SK-N-DZ (cell line): ENCODE measurements at regions not wholly inside any gene's neighbourhood (a gene's known extent, or its start where the extent isn't known, plus 50 kb on each side); places are given as distances from the start of the nearest gene placed in this dataset.
A peak's percentile ranks its signal among the peaks of the same experiment; 100 is the strongest.
"Not testable (repeated sequence)": the region's sequence is repeated elsewhere in the genome, so short reads cannot be mapped to it uniquely, and the experiment has no call there.

Source experiments
- DNase-seq: peaks from one replicate; pipeline ENCODE4 v3.0.0-alpha.2; 2015; ENCODE audit warnings: low spot score

DNA sequence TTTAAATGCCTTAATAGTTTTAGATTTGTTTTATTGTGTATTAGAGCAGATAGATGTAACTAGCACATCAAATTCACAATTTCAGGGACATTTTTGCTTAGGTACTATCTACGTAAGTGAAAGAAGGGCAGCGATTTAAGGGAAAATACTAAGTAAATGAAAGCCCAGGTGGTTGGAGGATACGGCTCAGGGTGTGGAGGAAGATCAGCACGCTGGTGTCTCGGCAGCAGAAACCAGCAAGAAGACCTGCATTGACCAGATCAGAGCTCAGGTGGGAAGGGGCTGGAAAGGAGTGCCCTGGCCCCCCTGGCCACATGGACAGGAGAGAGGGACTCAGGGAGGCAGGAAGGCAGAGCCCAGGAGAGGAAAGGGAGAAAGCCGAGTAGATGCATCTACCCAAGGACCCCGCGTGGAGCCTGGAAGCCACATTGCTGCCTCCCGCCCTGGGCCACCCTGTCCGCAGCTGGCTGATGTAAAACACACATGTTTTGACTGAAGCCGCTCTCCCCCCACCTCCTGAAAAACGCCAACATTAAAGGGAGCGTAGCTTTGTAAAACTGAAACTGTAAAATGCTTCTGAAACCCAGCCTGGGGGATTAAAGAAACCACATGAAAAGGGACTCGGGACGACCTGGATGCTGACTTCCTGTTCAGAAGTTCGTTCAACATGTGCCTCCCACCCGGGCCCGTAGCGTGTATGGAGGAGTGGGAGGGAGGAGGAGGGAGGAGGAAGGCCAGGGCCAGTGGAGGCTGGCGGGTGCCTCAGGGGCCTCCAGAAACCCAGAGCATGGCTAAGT, 72.6 kb upstream of the TARDBP start:
- DNase-seq = no peak

DNA sequence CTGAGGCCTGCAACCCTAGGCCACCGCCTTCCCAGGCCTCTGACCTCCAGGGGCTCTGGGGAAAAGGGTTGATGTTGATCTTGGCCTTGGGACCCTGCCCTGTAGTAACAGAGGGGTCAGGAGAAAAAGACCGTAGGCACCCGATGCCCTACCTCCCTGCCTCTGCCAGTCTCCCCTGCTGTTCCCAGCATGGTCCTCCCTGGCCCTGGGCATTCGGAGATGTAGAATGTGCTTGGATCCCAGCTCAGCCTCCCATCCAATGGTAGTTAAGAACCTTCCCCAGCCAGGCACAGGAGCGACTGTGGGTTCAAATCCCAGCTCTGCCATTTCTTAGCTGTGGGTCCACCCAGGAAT, 72.0 kb upstream of the TARDBP start:
- DNase-seq = no peak

DNA sequence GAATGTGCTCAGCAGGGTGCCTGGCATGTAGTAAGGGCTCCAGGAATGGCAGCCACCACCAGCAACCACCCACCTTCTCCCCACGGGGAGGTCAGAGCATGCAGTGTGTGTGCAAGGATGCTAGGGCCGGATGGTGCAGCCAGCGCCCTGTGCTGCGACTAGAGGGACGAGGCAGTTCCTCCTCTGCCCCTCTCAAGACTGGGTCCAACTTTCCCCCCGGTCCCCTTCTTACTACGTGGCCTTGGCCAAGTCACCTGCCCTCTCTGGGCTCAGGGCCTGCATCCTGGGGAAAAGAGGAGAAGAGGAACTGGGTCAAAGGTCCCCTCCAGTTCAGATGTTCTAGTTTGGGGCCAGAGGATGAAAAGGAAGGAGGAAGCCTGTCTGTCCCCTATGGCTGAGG, 71.6 kb upstream of the TARDBP start:
- no peak for DNase-seq

DNA sequence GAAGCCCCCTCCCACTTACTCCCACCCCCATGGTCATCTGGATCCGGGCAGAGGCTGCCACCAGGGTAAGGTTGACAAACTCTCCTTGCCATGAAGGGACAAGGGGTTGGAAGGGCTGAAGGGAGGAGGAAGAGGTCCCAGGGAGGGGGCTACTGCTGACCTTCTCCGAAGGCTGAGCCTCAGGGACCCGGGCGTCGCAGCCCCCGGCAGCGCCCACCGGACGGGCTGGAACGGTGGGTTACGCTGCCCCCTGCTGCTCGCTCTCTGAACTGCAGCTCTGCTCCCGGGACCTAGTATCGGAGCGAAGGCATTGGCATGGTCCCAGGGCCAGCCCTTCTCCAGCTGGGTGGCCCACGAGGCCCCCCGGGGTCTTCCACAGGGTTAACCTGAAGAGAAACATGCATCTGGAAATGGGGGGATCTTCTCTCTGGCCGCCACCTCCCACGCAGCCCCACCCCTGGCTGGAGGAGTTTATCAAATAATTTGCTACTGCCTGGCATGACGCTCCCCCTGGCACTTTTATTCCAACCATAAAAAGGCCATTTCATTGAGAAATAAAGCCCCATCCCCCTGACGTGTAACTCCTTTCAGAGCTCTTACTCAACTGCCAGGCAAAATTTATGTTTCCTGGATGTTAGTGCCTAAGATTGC, 70.4 kb upstream of the TARDBP start:
- DNase-seq = no peak

DNA sequence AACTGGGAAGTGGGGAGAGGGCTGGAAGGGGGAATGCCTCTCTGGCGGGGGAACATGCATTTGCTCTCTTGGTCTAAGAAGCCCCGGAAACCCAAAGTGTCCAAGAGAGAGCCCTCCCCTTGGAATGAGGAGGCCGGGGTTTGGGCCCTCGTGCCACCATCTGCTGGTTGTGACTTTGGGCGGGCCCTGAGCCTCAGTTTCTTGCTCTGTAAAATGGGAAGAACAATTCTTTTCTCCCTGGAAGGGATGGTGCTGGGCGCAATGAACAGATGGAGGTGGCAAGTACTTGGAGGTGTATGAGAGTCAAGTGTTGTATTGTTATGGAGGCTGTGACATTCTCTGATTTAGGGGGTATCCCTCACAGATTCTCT, 69.9 kb upstream of the TARDBP start:
- DNase-seq = no peak

DNA sequence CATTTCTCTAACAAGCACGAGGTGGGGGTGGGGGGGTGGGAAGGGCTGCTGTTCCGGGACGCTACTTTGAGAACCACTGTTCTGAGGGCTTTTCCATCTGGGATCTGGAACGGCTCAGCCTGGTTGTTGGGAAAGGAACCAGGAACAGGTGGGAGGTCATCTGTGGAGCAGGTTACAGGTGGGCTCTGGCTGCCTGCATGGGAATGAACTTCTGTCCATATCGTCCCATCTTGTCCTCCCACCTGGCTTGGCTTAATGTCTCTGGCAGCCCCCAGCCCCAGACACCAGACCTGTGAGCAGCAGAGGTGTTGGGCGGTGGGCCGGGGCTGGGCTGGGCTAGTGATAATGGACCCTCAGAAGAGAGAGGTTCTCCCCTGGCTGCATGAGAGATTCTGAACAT, 69.4 kb upstream of the TARDBP start:
- no peak for DNase-seq

DNA sequence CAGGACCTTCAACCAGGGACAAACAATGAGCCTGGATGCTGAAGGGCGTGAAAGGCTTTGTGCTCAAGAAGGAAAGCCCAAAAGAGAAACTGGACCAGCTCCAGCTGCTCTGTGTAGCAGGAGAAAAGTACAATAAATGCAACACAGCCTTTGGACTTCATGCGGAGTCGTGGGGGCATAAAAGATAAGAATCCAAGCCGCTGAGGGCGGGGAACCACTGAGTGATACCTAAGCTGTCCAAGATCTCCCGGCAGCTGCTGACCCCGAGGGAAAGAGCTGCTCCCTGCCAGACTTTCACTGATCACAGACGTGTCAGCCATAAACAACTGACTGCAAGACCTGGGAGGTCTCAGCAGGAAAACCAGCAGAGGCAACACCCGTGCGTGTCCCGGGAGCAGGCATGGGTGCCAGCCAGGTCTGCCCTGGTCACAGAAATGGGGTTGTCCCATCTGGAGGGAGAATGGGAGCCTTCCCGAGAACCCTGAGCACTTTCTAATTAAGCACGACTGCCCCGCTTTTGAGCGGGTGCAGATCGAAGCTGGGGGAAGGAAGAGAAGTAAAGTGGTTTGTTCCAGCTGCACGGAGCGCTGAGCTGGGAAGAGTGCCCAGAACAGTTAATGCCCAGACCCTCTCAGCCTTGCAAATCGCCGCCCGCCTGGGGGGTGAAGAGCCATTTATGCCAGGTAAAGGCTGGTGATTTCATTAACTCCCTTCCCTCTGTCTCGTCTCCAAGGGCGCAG, 68.3 kb upstream of the TARDBP start:
- no peak for DNase-seq

DNA sequence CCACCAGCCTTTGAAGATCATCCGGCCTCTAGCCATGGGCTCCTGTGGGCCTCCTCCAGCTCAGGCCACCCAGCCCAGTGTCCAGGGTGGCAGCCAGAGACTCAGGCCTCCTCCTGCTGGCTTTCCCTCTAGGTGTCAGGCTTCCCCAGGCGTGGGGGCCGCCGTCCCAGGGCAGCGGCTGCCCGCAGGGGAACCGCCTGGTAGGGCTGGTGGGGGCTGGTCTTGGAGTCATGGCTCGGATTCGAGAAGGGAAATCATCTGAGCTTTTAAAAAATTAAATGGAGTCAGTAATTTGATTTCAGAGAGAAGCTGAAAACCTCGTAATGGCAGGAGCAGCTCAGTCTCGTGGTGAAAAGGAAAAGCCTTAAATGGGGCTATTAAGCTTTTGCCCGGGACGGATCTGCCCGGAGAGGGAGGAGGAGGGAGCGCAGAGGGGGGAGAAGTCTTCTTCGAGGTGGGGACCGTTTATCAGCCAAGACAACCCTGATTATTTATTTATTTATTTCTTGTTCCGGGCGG, 66.4 kb upstream of the TARDBP start:
- peak; percentile 81 for DNase-seq

DNA sequence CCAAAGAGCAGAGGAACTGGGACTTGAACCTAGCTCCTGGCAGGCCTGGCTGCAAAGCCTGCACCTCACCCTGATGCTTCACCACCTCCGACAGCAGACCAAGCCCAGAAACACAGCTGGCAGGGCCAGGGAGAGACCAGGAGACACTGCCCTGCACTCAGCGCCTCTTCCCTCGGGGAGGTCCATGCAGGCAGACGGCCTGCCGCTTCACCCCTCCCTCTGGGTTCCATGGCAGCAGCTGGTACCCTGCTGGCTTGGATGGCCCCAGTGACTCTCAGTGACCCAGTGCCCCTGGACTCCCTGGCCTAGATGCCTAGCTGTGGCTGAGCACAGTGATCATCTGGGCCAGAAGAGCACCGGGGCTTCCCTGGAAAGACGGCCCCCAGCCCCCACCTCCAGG, 65.3 kb upstream of the TARDBP start:
- DNase-seq = no peak

DNA sequence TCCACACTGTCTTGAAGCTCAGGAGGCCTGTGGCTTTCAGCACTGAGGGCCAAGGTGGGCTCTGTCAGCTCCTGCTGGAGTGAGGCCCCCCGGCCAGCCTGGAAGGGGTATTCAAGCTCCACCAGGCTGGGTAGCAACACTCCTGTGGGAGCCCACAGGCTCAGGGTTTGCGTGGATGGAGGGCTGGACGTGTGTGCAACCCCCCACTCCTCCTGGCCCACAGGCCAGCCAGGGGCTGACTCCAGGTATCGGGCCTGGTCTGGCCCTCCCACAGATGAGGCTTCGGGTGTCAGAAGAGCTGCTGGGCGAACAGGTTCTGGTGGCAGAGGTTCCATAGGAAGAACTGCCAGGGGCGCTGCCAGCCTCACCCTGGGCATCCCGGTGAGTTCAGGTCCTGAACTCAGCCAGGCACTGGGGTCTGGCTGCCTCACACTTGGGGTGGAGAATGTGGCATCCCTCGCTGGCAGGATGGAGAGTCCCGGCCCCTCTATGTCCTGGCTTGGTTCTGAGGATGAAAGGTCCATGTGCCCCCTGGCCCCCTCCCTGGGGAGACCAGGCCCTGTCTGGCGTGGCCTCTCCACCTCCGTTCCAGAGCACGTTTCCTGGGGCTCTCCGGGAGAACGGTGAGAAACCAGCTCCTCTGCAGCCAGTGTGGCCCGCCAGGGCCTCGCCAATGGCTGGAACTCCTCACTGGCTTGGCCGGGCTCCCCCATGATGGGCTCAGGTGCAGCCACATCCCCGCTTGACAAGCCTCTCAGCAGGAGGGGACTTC, 64.6 kb upstream of the TARDBP start:
- DNase-seq = no peak

DNA sequence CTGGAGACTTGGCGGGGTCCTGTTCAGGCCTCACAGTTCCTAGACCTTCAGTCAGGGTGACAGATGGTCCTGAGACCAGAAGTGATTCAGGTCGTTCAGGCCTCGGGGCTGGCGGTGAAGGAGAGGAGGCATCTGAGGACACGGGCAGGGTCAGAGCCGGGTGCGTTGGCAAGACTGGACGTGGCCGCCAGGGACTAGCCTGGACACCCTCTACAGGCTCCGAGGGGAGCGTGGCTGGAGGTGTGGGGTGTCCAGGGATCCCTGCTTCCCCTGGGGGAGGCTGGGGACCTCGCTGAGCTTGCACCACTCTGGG, 64.0 kb upstream of the TARDBP start:
- no peak for DNase-seq

DNA sequence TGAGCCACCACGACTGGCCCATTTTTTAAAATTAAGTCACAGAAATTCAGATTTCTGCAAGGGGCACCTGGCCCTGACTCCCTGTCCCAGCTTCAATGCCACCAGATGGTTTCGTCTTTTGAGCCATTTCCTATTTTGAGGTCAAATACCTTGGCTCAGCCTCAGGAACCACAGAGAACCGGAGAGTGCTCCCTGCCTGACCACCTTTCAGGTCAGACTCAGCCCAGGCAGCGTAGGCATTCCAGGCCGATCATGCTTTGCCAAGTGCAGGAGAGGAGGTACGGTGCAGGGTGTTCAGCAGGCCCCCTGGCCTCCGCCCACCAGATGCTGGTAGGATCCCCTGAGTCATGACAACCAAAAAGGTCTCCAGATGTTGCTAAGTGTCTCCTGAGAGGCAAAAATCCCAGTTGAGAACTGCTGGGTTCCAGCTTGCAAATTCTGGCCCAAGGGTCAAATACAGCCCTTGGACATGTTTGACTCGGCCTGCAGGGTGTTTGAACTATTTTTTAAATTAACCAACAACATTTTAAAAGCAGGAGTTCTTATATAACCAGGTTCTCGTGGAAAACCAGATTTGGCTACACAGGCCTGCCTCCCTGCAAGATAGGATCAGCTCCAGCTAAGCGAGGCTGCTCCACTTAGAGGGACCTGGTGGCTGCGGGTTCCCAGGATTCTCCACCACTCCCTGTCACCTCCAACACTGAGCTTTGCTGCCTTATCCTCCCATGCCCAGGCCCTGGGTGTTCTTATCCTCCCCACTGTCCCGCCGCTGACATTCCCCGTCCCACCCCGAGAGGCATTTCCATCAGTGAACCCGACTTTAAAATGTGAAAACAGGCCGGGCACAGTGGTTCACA, 61.9 kb upstream of the TARDBP start:
- DNase-seq = no peak

DNA sequence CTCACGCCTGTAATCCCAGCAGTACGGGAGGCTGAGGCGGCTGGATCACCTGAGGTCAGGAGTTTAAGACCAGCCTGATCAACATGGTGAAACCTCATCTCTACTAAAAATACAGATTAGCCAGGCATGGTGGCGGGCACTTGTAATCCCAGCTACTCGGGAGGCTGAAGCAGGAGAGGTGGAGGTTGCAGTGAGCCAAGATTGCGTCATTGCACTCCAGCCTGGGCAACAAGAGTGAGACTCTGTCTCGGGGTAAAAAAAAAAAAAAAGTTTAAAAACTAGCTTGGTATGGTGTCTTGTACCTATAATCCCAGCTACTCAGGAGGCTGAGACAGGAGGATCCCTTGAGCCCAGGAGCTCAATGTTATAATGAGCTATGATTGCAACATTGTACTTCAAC, 61.2 kb upstream of the TARDBP start:
- DNase-seq = not testable (repeated sequence)

DNA sequence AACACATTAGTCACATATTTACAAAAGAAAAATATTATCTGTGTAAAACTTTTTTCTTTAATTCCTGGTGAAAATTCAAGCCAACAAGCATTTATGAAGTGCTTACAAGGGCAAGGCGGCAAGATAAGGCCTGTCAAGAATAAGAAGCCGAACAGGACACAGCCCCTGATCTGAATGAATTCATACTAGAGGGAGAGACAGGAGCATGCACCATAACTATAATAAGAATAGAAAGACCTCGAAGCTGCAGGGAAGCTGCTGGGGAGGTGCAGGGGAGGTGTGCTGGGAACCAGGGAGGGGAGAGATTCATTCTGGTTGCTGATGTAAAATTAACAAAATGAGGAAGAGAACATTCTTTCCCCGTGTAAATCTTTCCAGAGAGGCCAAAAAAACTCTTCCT, 60.5 kb upstream of the TARDBP start:
- DNase-seq = no peak

DNA sequence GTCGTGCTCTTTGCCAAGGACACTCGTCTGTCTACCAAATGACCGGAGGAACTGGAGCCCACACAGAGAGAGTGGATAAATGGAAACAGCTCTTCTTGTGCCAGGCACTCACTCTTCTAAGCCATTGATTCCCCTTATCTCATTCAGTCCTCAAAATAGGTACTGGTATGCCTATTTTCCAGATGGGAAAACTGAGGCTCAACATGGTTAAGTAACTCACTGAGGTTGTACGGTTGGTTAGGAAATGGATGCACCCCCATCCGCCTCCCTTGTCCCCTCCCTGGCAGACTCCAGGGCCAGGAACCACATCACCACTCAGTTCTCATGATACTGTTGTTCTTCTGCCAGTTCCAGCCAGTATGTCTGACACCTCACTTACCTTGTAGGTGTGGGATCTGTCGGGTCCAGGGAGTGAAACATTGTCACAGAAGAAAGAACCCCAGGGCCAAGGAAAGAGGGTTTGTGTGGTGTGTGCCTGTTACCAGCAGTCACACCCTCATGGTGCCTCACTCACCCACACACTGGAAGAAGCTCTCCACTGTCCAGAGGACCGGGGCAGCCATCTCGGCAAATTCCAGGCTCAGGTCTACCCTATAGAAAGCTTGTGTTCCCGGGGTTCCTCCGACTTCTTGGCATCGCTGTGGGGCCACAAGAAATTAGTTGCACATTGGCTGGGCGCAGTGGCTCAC, 58.8 kb upstream of the TARDBP start:
- no peak for DNase-seq

DNA sequence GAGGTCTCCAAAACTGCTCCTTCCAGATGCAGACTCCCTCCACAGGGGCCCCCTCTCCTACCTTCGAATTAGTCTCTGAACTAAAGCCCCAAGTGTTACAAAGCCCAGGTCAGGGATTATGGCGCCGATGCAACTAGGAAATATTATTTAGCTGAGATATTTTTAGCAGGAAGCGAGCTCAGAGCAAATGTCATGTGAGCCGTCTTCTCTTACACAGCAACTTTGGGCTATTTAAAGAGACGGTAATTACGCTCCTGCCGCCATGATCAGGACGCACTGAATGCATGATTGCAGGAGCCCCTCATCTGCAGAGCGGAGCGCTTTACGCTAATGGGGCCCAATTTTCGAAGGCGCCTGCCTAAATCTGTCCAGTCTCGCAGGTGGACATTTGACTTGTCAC, 55.3 kb upstream of the TARDBP start:
- DNase-seq = no peak

DNA sequence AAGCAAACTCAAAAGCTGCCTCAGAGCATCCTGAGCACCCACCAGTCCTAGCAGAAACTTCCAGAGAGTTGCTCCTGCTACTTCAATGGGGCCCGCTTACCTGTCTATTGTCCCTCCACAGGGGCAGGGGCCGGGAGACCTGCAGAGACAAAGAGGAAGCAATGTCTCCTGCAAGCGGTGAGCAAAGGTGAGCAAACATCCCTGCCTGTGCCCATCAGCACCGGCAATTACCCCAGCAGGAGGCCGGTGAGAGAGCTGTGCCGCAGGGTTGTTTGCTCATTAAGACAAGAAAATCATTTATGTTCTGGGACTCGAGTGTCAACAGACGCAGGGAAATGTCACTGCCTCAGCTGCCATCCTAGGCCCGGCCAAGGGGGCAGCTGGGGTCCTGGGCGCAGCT, 53.8 kb upstream of the TARDBP start:
- no peak for DNase-seq

DNA sequence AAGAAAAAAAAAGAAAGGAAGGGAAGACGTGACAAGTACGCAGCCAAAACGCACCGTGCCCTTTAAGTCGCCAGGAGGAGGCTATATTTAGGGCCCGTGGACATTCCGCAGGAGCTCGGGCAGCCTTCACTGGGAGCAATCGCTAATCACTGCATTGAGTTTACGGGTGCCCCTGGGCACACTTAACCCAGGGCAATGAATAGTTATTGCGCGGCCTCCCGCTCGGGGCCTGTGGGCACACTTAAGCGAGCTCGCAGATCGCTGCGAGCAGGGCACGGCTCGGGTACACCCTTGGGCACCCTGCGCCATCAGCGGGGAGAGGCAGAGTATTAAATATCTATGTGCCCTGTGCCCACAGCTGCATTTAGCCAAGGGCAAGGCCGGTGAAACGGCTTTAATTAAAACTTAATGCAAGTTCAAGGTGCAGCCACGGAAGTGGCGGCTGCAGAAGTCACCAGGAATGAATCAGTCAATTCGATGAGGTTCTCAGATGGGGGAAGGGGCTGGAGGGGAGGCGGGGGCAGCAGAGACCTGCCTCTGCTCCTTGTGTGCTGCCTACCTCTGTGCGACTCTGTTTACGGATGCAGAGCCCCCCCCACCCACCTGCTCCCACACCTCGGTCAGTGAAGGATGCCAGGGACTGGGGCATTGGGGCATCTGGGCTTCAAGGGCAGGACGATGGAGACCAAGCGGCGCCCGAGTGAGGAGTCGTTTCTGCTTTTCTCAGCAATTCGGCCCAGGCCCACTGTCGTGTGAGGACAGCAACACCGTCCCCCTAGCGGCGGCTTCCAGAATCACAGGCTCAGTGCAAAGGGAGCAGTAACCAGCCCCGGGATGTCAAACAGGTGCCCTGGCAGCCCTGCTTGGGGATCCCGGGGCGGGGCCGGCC, 51.8 kb upstream of the TARDBP start:
- DNase-seq = peak; percentile 74

DNA sequence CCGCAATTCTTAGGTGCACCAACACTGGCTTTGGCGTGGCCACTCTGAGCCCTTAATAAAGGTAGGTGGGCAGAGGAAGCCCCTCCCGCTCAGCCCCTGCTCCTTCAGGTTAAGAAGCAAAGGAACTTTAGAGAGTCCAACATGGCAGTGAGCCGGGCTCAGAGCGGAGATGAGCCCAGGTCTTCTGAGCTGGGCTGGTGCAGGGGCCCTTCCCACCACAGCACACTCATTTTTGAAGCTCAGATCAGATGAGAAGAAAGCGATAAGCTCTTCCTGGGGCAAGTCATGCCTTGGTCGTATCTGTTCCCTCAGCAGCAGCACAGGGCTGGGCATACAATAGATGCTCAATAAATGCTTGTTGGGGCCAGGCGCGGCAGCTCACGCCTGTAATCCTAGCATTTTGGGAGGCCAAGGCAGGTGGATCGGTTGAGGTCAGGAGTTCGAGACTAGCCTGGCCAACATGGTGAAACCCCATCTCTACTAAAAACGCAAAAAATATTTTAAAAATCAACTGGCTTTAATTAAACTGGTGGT, 51.1 kb upstream of the TARDBP start:
- no peak for DNase-seq
